Endothelial cell (in vitro differentiated cells): ENCODE measurements at regions not wholly inside any gene's neighbourhood (a gene's known extent, or its start where the extent isn't known, plus 50 kb on each side); places are given as distances from the start of the nearest gene placed in this dataset.

ENCODE experiments used
- DNase-seq: peaks from one replicate; pipeline ENCODE4 v3.0.0; 2021; ENCODE audit warnings: low spot score
- H3K27ac Mint-ChIP-seq: one replicate; pipeline ENCODE4 v1.8.0; 2021; ENCODE audit warnings: mixed read lengths, inconsistent platforms; ENCODE audit not compliant: unreplicated experiment
- H3K27me3 Mint-ChIP-seq: one replicate; pipeline ENCODE4 v1.8.0; 2021; ENCODE audit warnings: mild to moderate bottlenecking, moderate library complexity, mixed read lengths, inconsistent platforms; ENCODE audit not compliant: unreplicated experiment
- H3K36me3 Mint-ChIP-seq: one replicate; pipeline ENCODE4 v1.8.0; 2021; ENCODE audit warnings: mild to moderate bottlenecking, low read depth, mixed read lengths, inconsistent platforms; ENCODE audit not compliant: unreplicated experiment
- H3K4me1 Mint-ChIP-seq: one replicate; pipeline ENCODE4 v1.8.0; 2021; ENCODE audit warnings: mild to moderate bottlenecking, mixed read lengths, inconsistent platforms; ENCODE audit not compliant: unreplicated experiment
- H3K4me3 Mint-ChIP-seq: one replicate; pipeline ENCODE4 v1.8.0; 2021; ENCODE audit warnings: mild to moderate bottlenecking, mixed read lengths, inconsistent platforms; ENCODE audit not compliant: unreplicated experiment
- H3K9me3 Mint-ChIP-seq: one replicate; pipeline ENCODE4 v1.8.0; 2021; ENCODE audit warnings: mixed read lengths, inconsistent platforms; ENCODE audit not compliant: unreplicated experiment
- CTCF ChIP-seq: fragments of 200-600 bp; sonication (generic); IDR thresholded peaks from one replicate; pipeline ENCODE4 v1.5.0; 2021; ENCODE audit warnings: antibody characterized with exemption; ENCODE audit not compliant: unreplicated experiment

DNA sequence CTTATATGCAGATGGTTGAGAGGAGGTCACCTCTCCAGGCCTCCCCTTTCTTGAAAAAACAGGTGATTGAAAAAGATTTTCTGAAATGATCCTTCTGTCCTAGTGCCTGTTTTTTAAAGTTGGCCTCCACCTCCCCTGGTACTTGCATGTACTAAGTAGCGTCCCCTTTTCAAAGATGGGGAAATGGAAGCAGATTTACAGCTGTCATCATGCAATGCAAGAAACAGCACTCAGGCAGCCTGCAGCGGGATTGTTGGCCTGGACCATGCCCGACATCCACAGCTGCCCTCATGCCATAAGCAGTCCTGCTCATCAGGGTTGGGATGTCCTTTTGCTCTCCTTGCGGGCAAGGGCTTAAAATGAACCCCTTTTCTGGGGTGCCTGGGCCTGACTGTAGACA lies 127.2 kb upstream of the MGMT start:
- H3K4me3 Mint-ChIP-seq, result no peak overlapping the region
- H3K27ac Mint-ChIP-seq, result no peak overlapping the region
- H3K9me3 Mint-ChIP-seq, result no peaks in the 10 kb centered on the region
- no peak for DNase-seq
- TF ChIP-seq CTCF, result no peak
- no peaks in the 10 kb centered on the region for H3K36me3 Mint-ChIP-seq
- H3K27me3 Mint-ChIP-seq, result peaks cover 3% of the 10 kb centered on the region
- H3K4me1 Mint-ChIP-seq, result peaks cover 12% of the 10 kb centered on the region

DNA sequence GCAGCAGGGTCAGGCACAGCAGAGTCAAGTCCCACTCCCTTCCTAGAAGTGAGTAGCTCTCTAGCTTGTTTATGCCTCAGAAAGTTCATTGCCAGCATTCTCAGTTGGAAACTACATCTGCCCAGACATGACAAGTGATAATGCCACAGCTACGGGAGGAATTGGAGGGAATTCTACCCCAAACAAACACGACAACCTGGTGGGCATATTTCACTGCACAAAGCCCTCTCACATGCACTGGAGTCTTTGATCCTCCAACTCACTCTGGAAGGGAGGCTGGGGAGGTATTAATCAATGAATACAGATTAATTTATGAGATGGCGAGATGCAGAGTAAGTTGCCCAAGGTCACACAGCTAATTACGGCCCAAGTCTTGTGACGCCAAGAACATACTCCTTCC lies 126.0 kb upstream of the MGMT start:
- H3K9me3 Mint-ChIP-seq, result no peaks in the 10 kb centered on the region
- TF ChIP-seq CTCF, result no peak
- H3K27me3 Mint-ChIP-seq, result peaks cover 3% of the 10 kb centered on the region
- H3K4me1 Mint-ChIP-seq, result peaks cover 9% of the 10 kb centered on the region
- no peak overlapping the region for H3K27ac Mint-ChIP-seq
- H3K36me3 Mint-ChIP-seq, result no peaks in the 10 kb centered on the region
- H3K4me3 Mint-ChIP-seq, result no peak overlapping the region
- no peak for DNase-seq

DNA sequence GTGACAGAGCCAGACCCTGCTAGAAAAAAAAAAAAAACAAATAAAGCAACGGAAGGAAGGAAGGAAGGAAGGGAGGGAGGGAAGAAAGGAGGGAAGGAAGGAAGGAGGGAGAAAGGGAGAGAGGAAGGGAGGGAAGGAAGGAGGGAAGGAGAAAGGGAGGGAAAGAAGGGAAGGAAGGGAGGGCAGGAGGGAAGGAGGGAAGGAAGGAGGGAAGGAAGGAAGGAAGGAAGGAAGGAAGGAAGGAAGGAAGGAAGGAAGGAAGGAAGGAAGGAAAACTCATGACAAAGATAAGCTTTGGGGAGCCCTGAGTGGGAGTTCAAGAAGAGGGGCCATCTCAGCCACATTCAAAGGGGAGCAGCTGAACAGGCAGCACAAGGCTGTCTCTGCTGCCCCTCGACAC lies 124.7 kb upstream of the MGMT start:
- no peak for TF ChIP-seq CTCF
- Mint-ChIP-seq H3K27ac (no peak overlapping the region), H3K27me3 (peaks cover 3% of the 10 kb centered on the region), H3K36me3 (no peaks in the 10 kb centered on the region), H3K4me1 (peaks cover 3% of the 10 kb centered on the region), H3K9me3 (no peaks in the 10 kb centered on the region), H3K4me3 (no peak overlapping the region)
- DNase-seq, result no peak

GRCh38 chr10:129343141-129343540 lies 123.9 kb upstream of the MGMT start:
- no peak for TF ChIP-seq CTCF
- Mint-ChIP-seq H3K27ac (no peak overlapping the region), H3K4me1 (no peaks in the 10 kb centered on the region), H3K4me3 (no peak overlapping the region), H3K36me3 (no peaks in the 10 kb centered on the region), H3K27me3 (peaks cover 3% of the 10 kb centered on the region), H3K9me3 (no peaks in the 10 kb centered on the region)
- DNase-seq, result no peak

- Mint-ChIP-seq H3K4me1 (no peaks in the 10 kb centered on the region), H3K27me3 (peaks cover 5% of the 10 kb centered on the region), H3K4me3 (no peak overlapping the region), H3K9me3 (no peaks in the 10 kb centered on the region), H3K36me3 (no peaks in the 10 kb centered on the region), H3K27ac (no peak overlapping the region)
- DNase-seq, result no peak
- TF ChIP-seq CTCF, result no peak
Observed at GRCh38 chr10:129344103-129344502, 122.9 kb upstream of the MGMT start.
